ENCODE measurements at regions not wholly inside any gene's neighbourhood (a gene's known extent, or its start where the extent isn't known, plus 50 kb on each side); places are given as distances from the start of the nearest gene placed in this dataset.

- TF ChIP-seq EZH2 (IDR thresholded peaks at IDR 0.05; ENCODE audit: insufficient read depth, poor library complexity, severe bottlenecking): no peak
- TF ChIP-seq EZH2phosphoT487 (IDR thresholded peaks at IDR 0.05; ENCODE audit: insufficient read depth, low read depth): no peak
These were observed 1672.0 kb downstream of the TP53TG3F start for GRCh38 chr16:35131429-35131828.

Data from GM23248 (cell line).